Tibial nerve (tissue), 4 donors: ENCODE measurements at regions not wholly inside any gene's neighbourhood (a gene's known extent, or its start where the extent isn't known, plus 50 kb on each side); places are given as distances from the start of the nearest gene placed in this dataset.

ENCODE experiments used
- DNase-seq, 2 donors: peaks; one replicate each; pipeline ENCODE4 v3.0.0-alpha.2; 2019; ENCODE audit warnings: low spot score in 2 of 2
- H3K27ac ChIP-seq, 4 donors: fragments of 200-600 bp; sonication (generic) in 3 of 4; one replicate each; pipeline ENCODE4 v1.5.1; 2017 to 2019; ENCODE audit warnings: mild to moderate bottlenecking in 1 of 4
- H3K27me3 ChIP-seq, 2 donors: fragments of 200-600 bp; sonication (generic) in 1 of 2; one replicate each; pipeline versions ENCODE4 v1.5.1 to v1.6.0; 2017 to 2019
- H3K36me3 ChIP-seq, 3 donors: fragments of 200-600 bp; sonication (generic); one replicate each; pipeline ENCODE4 v1.5.1; 2018 to 2019
- H3K4me1 ChIP-seq, 4 donors: fragments of 200-600 bp; sonication (generic) in 3 of 4; one replicate each; pipeline ENCODE4 v1.5.1; 2017 to 2019
- H3K4me3 ChIP-seq, 4 donors: fragments of 200-600 bp; sonication (generic) in 3 of 4; one replicate each; pipeline ENCODE4 v1.5.1; 2017 to 2019; ENCODE audit warnings: mild to moderate bottlenecking in 1 of 4, moderate library complexity in 1 of 4
- H3K9me3 ChIP-seq, 4 donors: fragments of 200-600 bp; sonication (generic) in 3 of 4; one replicate each; pipeline ENCODE4 v1.5.1; 2017 to 2019
- CTCF ChIP-seq, 5 experiments: fragments of 200-600 bp in 3 of 5; fragments of 450-650 bp in 2 of 5; sonication (generic) in 3 of 5; IDR thresholded peaks; one replicate each; pipeline ENCODE4 v1.5.1; 2016 to 2019; ENCODE audit warnings: antibody characterized with exemption in 5 of 5, mild to moderate bottlenecking in 3 of 5, moderate library complexity in 2 of 5
- EP300 ChIP-seq, 2 donors: sonication (generic); formaldehyde crosslinking; IDR thresholded peaks; one replicate each; pipeline ENCODE4 v1.6.1; 2017; ENCODE audit warnings: antibody characterized with exemption in 2 of 2, mild to moderate bottlenecking in 1 of 2
- POLR2A ChIP-seq, 2 donors: fragments of 450-650 bp; IDR thresholded peaks; one replicate each; pipeline ENCODE4 v1.6.1; 2017; ENCODE audit warnings: antibody characterized with exemption in 2 of 2, mild to moderate bottlenecking in 2 of 2, moderate library complexity in 2 of 2
- WGBS, 2 donors: methylation state at CpG; one replicate each; pipeline ENCODE4 v1.1.5; 2018; 5-methylcytosine and 5-hydroxymethylcytosine counted together

GRCh38 chr5:169431386-169431785, 130.4 kb upstream of the SLIT3 start:
- no peak overlapping the region for H3K4me3 ChIP-seq
- H3K27me3 ChIP-seq: no peaks in the 10 kb centered on the region
- H3K27ac ChIP-seq: no peak overlapping the region
- WGBS, 2 donors: 39 to 43% methylated on average over 3 of the region's 3 CpGs
- DNase-seq: no peak
- no peaks in the 10 kb centered on the region for H3K4me1 ChIP-seq
- no peaks in the 10 kb centered on the region for H3K36me3 ChIP-seq
- TF ChIP-seq CTCF (IDR thresholded peaks at IDR 0.05) (no peak), POLR2A (IDR thresholded peaks at IDR 0.05) (no peak), EP300 (IDR thresholded peaks at IDR 0.05) (no peak)
- no peaks in the 10 kb centered on the region for H3K9me3 ChIP-seq

GRCh38 chr5:169430671-169431070, 129.7 kb upstream of the SLIT3 start:
- Histone ChIP-seq H3K36me3 (no peaks in the 10 kb centered on the region), H3K9me3 (no peaks in the 10 kb centered on the region), H3K27me3 (no peaks in the 10 kb centered on the region), H3K4me1 (no peaks in the 10 kb centered on the region), H3K27ac (no peak overlapping the region), H3K4me3 (no peak overlapping the region)
- 82% methylated on average over 1 of the region's 1 CpG for WGBS, 2 donors
- no peak for DNase-seq
- no peak for TF ChIP-seq POLR2A (IDR thresholded peaks at IDR 0.05)
- TF ChIP-seq CTCF (IDR thresholded peaks at IDR 0.05): no peak
- TF ChIP-seq EP300 (IDR thresholded peaks at IDR 0.05): no peak

- Histone ChIP-seq H3K36me3 (no peaks in the 10 kb centered on the region), H3K27me3 (no peaks in the 10 kb centered on the region), H3K4me3 (no peak overlapping the region), H3K9me3 (no peaks in the 10 kb centered on the region), H3K27ac (no peak overlapping the region), H3K4me1 (peaks cover 0 to 5% (median 0%) of the 10 kb centered on the region in 4 donors)
- 31 to 58% methylated on average over 2 of the region's 2 CpGs for WGBS, 2 donors
- TF ChIP-seq POLR2A (IDR thresholded peaks at IDR 0.05) (no peak), CTCF (IDR thresholded peaks at IDR 0.05) (no peak), EP300 (IDR thresholded peaks at IDR 0.05) (no peak)
- no peak for DNase-seq
Observed at GRCh38 chr5:169429044-169429443, 128.1 kb upstream of the SLIT3 start.

- no peak overlapping the region for H3K4me3 ChIP-seq
- no peaks in the 10 kb centered on the region for H3K36me3 ChIP-seq
- H3K9me3 ChIP-seq: no peaks in the 10 kb centered on the region
- H3K27me3 ChIP-seq: no peaks in the 10 kb centered on the region
- WGBS, 2 donors: 87 to 91% methylated on average over 6 of the region's 6 CpGs
- H3K4me1 ChIP-seq: peaks cover 0 to 5% (median 0%) of the 10 kb centered on the region in 4 donors
- no peak for DNase-seq
- TF ChIP-seq EP300 (IDR thresholded peaks at IDR 0.05): no peak
- no peak for TF ChIP-seq POLR2A (IDR thresholded peaks at IDR 0.05)
- no peak for TF ChIP-seq CTCF (IDR thresholded peaks at IDR 0.05)
- no peak overlapping the region for H3K27ac ChIP-seq
Observed at GRCh38 chr5:169426784-169427183, 125.8 kb upstream of the SLIT3 start.

GRCh38 chr5:169424670-169425378, 123.9 kb upstream of the SLIT3 start:
- no peak overlapping the region for H3K27ac ChIP-seq
- TF ChIP-seq POLR2A (IDR thresholded peaks at IDR 0.05): no peak
- no peak for TF ChIP-seq CTCF (IDR thresholded peaks at IDR 0.05)
- TF ChIP-seq EP300 (IDR thresholded peaks at IDR 0.05): no peak
- WGBS, 2 donors: 44 to 87% methylated on average over 4 of the region's 4 CpGs

More at GRCh38 chr5:169424670-169425378, 123.9 kb upstream of the SLIT3 start:
- H3K36me3 ChIP-seq: no peaks in the 10 kb centered on the region
- no peaks in the 10 kb centered on the region for H3K9me3 ChIP-seq
- no peak overlapping the region for H3K4me3 ChIP-seq
- no peak for DNase-seq
- H3K4me1 ChIP-seq: peaks cover 0 to 5% (median 0%) of the 10 kb centered on the region in 4 donors
- no peaks in the 10 kb centered on the region for H3K27me3 ChIP-seq
